Jurkat, Clone E6-1 (cell line): ENCODE measurements at regions not wholly inside any gene's neighbourhood (a gene's known extent, or its start where the extent isn't known, plus 50 kb on each side); places are given as distances from the start of the nearest gene placed in this dataset.
"Not testable (repeated sequence)": the region's sequence is repeated elsewhere in the genome, so short reads cannot be mapped to it uniquely, and the experiment has no call there.

ENCODE experiments used
- DNase-seq: peaks from one replicate; pipeline ENCODE4 v3.0.0-alpha.2; 2011; ENCODE audit warnings: low read depth, low spot score
- H3K4me3 ChIP-seq: 2 replicates; pipeline ENCODE4 v1.5.1; 2011; ENCODE audit warnings: mild to moderate bottlenecking, low read length, control low read depth, moderate library complexity

DNA sequence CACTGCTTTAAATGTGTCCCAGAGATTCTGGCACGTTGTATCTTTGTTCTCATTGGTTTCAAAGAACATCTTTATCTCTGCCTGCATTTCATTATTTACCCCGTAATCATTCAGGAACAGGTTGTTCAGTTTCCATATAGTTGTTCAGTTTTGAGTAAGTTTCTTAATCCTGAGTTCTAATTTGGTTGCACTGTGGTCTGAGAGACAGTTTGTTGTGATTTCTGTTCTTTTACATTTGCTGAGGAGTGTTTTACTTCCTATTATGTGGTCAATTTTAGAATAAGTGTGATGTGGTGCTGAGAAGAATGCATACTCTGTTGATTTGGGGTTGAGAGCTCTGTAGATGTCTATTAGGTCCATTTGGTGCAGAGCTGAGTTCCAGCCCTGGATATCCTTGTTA is 148.1 kb downstream of the VSIG4 start:
- not testable (repeated sequence) for H3K4me3 ChIP-seq, DNase-seq

DNA sequence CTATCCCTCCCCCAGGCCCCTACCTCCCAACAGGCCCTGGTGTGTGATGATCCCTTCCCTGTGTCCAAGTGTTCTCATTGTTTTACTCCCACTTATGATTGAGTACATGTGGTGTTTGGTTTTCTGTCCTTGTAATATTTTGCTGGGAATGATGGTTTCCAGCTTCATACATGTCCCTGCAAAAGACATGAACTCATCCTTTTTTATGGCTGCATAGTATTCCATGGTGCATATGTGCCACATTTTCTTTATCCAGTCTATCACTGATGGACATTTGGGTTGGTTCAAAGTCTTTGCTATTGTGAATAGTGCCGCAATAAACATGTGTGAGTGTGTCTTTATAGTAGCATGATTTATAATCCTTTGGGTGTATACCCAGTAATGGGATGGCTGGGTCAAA is 151.7 kb downstream of the VSIG4 start:
- H3K4me3 ChIP-seq, DNase-seq: not testable (repeated sequence)

DNA sequence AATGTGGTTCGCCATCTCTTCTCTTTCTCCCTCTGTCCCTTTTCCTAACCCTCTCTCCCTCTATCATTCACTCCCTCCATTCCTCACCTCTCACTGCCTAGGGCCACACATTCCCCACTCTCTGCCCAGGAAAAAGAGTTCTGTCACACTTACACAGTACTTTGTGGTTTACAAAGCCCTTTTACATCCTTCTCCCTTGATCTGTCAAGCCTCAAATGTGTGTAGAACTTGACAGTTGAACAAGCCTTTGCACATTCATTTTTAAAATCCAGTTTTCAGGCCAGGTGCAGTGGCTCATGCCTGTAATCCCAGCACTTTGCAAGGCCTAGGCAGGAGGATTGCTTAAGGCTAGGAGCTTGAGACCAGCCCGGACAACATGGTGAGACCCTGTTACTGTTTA is 156.3 kb downstream of the VSIG4 start:
- no peak overlapping the region for H3K4me3 ChIP-seq
- DNase-seq, result peak; percentile 54

DNA sequence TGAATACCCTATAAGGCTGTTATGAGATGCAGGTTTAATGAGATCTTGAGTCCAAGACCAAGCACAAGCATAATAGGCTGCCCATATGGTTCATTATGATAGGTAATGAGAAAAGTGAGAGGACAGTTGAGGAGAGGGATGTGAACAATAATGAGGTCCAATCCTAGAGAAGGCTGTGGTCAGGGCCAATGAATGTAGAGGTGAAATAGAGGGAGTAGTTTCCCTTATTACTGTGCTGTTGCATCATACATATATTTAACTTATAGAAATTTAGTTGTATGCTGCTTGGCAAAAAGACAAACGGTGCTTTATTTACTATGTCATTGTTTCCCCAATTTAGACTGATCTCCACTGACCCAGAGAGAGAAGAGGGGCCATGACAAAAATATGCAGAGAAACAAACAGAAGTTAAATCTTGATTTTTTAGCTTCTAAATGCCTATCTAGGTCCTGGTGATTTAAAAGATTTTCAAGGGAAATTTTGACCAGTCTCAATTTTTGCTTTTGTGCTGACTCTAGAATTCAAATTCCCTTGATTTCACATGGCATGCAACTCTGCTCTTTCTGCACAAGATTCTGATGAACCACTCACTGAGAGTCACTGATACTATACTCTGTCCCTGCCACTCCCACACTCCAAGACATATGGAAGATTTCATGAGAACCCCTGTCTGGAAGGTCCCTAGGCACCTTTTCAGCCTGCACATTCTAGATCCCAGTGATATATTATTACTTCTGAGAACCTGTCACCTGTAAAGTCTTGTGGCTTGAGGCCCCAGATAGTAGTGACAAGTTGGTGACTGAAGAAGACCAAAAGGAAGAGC is 159.7 kb downstream of the VSIG4 start:
- DNase-seq, result no peak
- no peak overlapping the region for H3K4me3 ChIP-seq

DNA sequence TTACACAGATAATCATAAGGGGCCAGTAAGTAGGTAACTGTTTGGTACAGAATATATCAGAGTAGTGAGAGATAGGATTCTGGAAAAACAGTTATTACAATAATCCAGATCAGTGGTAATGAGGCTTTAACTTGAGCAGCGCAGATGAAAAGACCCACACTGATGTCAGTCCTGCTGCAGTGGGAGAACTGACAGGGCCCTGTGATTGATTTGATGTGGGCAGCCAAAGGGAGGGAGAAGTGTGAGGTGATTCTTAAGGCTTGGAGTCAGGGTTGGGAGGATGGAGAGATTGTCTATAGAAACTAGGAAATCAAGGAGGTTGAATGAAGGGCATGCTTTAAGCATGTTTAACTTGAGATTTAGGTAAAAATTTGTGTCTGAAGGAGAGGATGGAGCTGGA is 161.4 kb downstream of the VSIG4 start:
- no peak overlapping the region for H3K4me3 ChIP-seq
- DNase-seq, result no peak

DNA sequence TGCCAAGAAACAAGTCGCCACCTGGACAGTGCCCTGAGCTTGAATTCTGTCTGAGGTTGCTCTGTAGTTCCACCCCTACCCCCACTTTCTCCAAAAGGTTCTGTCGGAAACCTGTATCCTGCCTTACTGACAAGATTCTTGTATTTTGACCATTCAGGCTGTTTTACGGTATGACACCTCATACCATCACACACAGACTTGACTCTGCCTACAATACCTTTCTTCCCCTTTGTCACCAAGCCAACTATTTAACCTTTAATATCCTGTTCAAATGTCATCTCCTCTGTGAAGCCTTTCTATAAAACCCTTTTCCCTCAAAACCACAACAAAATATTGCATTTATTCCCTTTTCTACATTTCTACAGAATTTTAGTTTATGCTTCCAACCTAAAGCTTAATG is 161.9 kb downstream of the VSIG4 start:
- DNase-seq, result no peak
- no peak overlapping the region for H3K4me3 ChIP-seq

DNA sequence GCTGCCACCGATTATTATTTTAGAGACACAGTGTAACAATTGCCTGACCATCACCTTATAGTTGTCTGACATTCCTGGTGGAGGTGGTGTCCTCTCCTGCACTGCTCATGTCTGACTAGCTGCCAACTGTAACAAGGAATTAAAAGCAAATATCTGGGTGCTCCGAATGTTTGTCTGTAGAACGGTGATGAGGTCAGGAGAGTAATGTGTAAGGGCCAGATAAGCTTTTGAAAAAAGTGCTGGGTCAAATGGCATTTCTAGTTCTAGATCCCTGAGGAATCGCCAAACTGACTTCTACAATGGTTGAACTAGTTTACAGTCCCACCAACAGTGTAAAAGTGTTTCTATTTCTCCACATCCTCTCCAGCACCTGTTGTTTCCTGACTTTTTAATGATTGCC is 164.3 kb downstream of the VSIG4 start:
- not testable (repeated sequence) for H3K4me3 ChIP-seq, DNase-seq

DNA sequence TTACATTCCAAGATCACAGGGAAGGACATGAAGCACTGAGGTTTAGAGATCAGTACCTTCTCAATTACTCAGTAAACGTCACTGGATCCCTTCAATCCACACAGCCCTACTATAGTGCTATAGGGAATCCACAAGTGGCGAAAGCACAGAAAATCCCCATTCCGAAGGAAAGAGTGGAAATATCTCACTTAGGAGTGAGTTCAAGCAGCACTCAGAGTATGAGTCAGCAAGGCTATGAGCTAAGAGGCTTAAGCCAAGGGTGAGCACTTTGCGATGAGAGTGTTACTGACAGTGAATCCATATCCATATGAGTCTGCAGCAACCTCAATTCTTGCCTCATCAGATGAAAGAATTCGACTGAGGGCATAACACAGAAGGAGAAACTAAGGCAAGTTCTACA is 165.1 kb downstream of the VSIG4 start:
- no peak overlapping the region for H3K4me3 ChIP-seq
- no peak for DNase-seq

DNA sequence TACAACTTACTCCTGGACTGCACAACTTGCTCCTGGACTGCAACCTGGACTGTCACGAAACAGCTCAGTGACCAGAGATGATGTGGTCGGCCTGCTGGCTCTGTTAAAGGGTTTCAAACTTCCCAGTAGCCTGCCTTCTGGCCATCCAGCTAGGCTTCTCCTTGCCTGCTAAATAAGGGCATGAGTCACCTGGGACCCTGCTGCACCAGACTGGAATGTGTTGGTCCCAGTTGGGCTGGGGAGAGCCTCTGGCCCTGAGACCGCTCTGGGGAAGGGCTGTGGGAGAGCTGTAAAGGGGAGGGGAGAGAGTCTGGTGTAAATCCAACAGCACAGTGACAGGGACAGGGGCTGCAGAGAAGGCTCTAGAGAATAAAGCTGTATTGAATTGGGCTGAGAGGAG is 165.8 kb downstream of the VSIG4 start:
- DNase-seq, result no peak
- no peak overlapping the region for H3K4me3 ChIP-seq

DNA sequence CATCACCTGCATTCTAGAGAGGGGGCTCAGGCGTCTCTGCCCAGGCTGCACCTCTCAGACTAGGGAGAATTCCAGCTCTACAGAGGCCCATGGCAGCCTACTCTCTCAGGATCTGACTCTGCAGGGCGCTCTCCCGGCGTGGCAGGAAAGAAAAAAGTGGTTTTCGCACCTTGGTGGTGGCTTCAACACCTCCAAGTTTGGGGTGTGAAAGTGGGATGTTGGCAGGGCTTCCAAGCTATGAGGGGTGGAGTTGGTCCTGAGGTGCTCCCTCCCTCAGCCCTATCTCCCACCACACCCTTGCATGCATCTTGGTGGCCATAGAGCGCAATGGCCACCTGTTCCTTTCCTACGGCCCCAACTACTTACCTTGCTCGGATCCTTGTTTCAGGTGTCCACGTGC is 166.5 kb downstream of the VSIG4 start:
- H3K4me3 ChIP-seq, result no peak overlapping the region
- DNase-seq, result no peak

DNA sequence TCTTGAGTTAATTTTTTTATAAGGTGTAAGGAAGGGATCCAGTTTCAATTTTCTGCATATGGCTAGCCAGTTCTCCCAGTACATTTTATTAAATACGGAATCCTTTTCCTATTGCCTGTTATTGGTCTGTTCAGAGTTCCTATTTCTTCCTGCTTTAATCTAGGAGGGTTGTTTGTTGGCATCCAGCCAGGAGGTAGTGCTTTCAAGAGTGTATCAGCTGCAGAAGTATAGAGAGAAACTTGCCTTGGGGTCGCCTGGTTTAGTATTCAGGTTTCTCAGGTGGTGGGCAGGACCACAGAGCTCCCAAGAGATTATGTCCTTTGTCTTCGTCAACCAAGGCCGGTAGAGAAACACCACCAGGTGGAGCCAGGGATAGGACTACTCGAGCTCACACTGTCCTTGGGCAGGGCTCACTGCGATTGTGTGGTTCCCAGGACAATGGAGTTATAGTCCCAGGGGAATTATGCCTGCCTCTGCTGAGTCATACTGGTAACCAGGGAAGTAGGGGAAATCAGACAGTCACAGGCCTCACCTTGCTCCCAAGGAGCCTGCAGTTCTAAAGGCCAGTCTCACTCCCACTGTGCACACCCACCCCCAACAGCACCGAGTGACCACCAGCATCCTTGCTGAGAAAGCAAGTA is 168.1 kb downstream of the VSIG4 start:
- no peak overlapping the region for H3K4me3 ChIP-seq
- DNase-seq, result peak; percentile 64

DNA sequence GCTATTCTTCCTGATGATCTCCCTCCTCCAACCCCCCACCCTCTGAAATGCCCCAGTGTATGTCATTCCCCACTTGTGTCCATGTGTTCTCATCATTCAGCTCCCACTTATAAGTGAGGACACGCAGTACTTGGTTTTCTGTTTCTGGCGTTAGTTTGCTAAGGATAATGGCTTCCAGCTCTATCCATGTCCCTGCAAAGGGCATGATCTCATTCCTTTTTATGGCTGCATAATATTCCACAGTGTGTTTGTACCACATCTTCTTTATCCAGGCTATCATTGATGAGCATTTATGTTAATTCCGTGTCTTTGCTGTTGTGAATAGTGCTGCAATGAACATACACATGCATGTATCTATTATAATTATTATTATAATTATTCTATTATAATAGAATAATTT is 169.3 kb downstream of the VSIG4 start:
- not testable (repeated sequence) for DNase-seq, H3K4me3 ChIP-seq

DNA sequence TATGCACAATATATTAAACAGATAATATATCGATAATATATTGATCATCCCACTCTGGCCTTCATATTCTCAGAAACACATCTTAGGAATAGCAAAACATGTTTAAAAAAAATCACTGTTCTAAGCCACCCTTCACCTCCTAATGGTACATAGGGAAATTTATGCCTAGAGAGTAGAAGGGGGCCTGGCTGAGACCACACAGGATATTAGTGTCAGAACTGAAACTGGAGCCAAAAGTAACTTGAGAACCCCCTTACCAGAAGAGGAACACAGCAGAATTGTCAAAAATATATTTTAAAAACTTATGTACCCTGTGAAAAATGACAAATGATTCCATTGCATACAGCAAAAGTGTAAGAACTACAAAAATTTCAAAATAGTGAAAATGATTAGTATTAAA is 173.1 kb downstream of the VSIG4 start:
- DNase-seq, result no peak

DNA sequence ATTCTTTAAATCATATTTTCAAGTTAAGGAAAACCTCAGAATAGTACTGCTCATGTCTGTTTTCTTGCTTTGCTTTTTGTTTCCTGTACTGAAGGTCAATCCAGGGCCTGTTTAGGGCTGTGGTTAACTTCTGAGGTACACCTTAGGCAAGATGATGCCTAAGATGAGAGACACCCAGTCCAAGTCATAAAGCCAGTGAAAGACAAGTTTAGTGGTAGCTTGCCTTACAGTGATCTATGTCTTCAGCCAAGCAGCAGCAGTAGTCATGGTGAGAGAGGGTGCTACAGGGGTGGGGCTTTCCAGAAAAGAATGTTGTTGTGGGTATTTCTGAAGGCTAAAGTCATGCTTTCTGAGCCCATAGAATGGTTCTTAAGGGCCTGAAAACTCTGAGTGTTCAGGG is 173.7 kb downstream of the VSIG4 start:
- peak; percentile 71 for DNase-seq
- H3K4me3 ChIP-seq, result no peak overlapping the region

More for the DNA sequence above, 173.1 kb downstream of the VSIG4 start:
- H3K4me3 ChIP-seq, result no peak overlapping the region

DNA sequence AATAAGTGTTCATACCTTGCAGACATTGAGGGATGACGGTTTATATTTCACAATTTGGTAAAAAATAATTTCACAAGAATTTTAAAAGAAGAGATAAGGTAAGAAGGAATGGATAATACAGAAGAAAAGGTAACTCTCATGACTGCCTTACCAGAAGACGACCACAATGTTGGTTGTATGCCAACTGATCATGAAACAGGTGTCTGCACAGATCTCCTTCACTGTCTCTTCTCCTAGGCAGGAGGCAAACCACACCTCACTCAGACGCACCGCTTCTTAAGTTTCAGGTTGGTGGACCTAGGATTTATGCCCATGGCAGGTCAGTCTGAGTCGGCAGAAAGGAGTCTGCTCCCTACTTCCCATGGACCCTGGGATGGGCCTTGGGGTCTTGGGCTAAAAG is 177.2 kb downstream of the VSIG4 start:
- no peak overlapping the region for H3K4me3 ChIP-seq
- DNase-seq, result peak; percentile 87

DNA sequence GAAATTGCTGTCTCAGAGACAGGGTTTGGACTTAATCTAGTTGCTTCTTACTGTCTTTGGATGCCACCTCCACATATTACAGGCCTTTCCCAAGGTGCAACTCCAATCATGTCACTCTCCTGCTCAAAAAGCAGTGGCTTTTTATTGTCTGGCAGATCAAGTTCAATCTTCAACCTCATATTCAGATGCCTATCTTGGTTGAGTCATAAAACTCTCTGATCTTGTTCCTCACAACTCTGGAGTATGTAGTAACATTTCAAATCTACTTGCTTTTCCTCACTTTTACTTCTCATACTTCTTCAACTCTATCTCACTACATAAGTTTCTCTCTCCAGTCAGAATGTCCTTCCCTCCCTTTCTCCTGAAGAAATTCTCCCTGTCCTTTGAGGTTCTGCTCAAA is 180.6 kb downstream of the VSIG4 start:
- H3K4me3 ChIP-seq, result no peak overlapping the region
- DNase-seq, result no peak

DNA sequence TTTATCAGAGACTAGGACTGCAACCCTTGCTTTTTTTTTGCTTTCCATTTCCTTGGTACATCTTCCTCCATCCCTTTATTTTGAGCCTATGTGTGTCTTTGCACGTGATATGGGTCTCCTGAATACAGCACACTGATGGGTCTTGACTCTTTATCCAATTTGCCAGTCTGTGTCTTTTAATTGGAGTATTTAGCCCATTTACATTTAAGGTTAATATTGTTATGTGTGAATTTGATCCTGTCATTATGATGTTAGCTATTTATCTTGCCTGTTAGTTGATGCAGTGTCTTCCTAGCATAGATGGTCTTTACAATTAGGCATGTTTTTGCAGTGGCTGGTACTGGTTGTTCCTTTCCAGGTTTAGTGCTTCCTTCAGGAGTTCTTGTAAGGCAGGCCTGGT is 185.4 kb downstream of the VSIG4 start:
- not testable (repeated sequence) for DNase-seq, H3K4me3 ChIP-seq

DNA sequence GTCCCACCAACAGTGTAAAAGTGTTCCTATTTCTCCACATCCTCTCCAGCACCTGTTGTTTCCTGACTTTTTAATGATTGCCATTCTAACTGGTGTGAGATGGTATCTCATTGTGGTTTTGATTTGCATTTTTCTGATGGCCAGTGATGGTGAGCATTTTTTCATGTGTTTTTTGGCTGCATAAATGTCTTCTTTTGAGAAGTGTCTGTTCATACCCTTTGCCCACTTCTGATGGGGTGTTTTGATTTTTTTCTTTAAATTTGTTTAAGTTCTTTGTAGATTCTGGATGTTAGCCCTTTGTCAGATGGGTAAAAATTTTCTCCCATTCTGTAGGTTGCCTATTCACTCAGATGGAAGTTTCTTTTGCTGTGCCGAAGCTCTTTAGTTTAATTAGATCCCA is 183.9 kb downstream of the MSN start:
- DNase-seq, H3K4me3 ChIP-seq: not testable (repeated sequence)

DNA sequence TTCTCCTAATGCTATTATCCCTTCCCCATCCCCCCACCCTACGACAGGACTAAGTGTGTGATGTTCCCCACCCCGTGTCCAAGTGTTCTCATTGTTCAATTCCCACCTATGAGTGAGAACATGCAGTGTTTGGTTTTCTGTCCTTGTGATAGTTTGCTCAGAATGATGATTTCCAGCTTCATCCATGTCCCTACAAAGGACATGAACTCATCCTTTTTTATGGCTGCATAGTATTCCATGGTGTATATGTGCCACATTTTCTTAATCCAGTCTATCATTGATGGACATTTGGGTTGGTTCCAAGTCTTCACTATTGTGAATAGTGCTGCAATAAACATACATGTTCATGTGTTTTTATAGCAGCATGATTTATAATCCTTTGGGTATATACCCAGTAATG is 183.4 kb downstream of the MSN start:
- H3K4me3 ChIP-seq, DNase-seq: not testable (repeated sequence)

DNA sequence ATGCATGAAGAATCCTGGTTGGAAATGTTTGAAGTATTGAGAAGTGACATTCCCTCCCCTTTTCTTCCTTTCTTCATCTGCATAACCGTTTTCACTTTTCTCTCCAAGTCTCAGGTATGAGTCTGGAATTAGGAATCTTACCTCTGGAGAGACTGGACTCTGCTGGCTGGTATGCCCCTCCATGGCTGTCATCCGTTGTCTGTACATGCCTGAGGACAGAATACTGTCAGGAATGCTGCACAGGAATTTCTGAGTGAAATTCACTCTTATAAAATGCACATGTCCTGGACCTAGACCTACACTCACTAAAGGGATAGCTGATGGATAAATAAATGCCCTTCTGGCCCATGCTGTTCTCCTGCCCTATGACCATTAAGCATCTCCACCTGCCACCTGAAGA is 179.5 kb downstream of the MSN start:
- DNase-seq, result no peak

DNA sequence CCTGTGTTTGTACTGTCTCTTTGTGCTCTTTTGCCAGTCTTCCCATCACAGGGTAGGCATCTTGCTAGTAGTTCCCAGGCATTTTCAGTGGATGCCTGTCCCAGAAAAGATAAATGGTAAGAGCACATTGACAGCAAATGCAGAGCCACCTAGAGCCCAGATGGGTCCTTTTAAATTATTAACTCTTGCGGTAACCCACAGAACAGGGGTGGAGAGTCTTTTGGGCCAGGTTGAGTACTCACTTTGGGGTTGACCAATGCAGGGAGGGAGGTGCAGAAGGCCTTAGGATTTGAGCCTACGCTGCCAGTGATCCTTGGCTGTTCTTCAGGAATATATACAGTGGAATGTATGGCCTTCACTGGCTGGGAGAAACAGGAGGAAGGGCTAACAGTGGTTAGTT is 173.8 kb downstream of the MSN start:
- no peak for DNase-seq
- no peak overlapping the region for H3K4me3 ChIP-seq

More for the DNA sequence above, 179.5 kb downstream of the MSN start:
- H3K4me3 ChIP-seq, result no peak overlapping the region
